ENCODE measurements at regions not wholly inside any gene's neighbourhood (a gene's known extent, or its start where the extent isn't known, plus 50 kb on each side); places are given as distances from the start of the nearest gene placed in this dataset.

GRCh38 chr15:61762676-61763075 is 297.6 kb downstream of the VPS13C start:
- TF ChIP-seq REST (IDR thresholded peaks at IDR 0.05; ENCODE audit: borderline replicate concordance) (no peak), RAD21 (conservative IDR thresholded peaks at IDR 0.05) (no peak), EP300 (conservative IDR thresholded peaks at IDR 0.05; ENCODE audit: poor library complexity, severe bottlenecking) (no peak), POLR2AphosphoS5 (IDR thresholded peaks at IDR 0.05) (no peak), EZH2 (IDR thresholded peaks at IDR 0.05; ENCODE audit: borderline replicate concordance, insufficient read depth, low read length, poor library complexity, severe bottlenecking) (no peak), TAF1 (IDR thresholded peaks at IDR 0.05; ENCODE audit: low read depth) (no peak)
- TF ChIP-seq, protein P1, sequence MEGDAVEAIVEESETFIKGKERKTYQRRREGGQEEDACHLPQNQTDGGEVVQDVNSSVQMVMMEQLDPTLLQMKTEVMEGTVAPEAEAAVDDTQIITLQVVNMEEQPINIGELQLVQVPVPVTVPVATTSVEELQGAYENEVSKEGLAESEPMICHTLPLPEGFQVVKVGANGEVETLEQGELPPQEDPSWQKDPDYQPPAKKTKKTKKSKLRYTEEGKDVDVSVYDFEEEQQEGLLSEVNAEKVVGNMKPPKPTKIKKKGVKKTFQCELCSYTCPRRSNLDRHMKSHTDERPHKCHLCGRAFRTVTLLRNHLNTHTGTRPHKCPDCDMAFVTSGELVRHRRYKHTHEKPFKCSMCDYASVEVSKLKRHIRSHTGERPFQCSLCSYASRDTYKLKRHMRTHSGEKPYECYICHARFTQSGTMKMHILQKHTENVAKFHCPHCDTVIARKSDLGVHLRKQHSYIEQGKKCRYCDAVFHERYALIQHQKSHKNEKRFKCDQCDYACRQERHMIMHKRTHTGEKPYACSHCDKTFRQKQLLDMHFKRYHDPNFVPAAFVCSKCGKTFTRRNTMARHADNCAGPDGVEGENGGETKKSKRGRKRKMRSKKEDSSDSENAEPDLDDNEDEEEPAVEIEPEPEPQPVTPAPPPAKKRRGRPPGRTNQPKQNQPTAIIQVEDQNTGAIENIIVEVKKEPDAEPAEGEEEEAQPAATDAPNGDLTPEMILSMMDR (IDR thresholded peaks at IDR 0.05; ENCODE audit: poor library complexity, severe bottlenecking) = no peak

Measured in neural cell (in vitro differentiated cells).